ENCODE measurements at regions not wholly inside any gene's neighbourhood (a gene's known extent, or its start where the extent isn't known, plus 50 kb on each side); places are given as distances from the start of the nearest gene placed in this dataset.
"Not testable (repeated sequence)": the region's sequence is repeated elsewhere in the genome, so short reads cannot be mapped to it uniquely, and the experiment has no call there.

DNA sequence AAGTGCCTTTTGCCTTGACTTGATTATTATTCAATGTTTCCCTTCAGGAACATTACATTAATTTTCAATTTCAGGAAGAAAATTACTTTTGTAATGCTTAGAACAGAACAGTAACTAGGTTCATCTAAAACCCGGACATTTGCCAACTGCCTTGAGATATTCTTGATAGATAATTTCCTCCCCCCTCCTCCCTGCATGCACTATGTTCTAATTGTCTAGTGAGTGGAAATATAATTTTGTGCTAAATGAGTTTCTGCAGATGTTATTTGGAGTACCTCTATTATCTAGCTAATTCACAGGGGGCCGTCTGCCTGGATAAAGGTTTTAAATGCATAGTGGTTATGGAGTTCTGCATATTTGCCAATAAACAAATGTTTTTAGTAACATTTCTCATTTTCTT, 200.3 kb upstream of the SLC39A10 start:
- DNase-seq = no peak

DNA sequence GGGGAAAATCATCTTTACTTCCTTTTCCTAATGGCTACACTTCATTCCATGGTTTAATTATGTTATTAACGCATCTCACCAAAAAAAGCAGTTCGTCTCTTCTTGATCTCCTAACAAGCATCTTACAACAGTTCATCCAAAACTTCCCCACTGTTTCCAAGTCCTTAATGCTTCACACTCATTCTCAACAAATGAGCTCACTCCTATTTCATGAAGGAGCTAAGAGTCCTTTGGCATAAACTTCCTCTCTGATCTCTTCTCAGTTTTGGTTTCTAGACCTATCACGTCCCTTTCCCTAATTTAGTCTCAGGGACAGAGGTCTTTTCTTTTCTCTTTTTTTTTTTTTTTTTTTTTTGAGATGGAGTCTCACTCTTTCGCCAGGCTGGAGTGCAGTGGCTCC, 205.9 kb upstream of the SLC39A10 start:
- DNase-seq = no peak

DNA sequence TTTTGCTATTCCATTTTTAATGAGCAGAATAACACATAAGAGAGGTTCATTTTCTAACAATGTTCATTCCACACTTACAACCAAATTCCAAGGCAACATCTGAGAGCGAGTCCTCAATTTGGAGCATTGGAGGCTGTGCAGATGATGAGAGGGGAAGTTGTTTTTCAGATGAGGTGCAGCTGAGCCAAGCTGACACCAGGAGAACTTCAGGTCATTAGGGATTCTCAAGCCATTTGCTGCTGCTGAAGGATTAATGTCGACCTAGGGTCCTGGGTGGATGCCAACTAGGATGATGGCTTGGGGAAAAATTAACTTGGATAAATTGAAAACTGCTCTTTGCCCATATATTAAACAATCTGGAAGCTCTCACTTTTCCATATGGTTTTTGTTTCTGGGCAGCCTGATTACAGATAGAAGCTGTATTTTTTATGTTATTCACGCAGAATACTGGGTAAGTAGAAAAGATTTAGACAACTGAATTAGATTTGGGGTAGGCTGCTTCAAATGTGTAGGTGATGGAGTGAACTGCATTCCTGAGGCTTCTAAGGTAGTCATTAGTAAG, 206.4 kb upstream of the SLC39A10 start:
- DNase-seq = no peak

DNA sequence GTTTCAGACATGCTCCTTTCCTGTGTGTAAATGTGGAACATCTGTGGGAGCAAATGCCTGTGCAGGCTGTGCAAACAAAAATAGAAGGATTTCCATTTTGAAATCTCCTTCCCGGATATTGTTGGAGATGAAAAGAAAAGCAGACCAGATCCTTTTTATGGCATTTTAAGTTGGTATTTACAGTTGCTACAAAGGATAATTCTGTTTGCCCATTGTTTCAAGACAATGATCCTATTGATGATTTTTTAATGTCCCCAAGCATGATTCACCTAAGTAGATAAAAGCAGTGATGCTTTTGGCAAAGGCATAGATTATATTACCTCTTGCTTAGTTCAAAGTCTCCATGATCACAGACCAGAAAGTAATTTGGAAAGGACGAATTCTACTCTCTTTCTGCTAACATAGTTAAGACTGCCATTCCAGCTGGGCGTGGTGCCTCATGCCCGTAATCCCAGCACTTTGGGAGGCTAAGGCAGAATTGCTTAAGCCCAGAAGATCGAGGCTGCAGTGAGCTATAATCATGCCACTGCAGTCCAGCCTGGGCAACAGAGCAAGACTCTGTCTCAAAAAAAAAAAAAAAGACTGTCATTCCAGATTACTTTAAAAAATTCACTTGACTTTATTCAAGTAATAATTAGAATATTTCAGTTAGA, 209.6 kb upstream of the SLC39A10 start:
- no peak for DNase-seq

DNA sequence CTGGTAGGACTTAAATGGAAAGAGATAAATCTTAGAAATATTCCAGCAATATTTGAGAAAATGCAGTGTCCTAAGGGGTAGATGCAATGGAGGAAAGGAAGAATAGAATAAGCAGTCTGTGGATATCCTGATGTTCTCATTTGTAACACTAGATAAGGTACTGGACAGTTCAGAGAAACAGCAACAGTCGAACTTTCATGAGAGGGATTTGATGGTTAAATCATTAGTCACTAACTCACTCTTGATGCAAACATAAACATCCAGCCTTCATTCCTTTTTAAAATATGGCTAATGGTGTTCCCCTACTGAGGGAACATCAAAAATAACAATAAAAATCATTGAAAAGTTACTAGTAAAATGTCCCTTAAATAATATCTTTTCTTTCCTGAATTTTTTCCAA, 211.4 kb upstream of the SLC39A10 start:
- DNase-seq = no peak

DNA sequence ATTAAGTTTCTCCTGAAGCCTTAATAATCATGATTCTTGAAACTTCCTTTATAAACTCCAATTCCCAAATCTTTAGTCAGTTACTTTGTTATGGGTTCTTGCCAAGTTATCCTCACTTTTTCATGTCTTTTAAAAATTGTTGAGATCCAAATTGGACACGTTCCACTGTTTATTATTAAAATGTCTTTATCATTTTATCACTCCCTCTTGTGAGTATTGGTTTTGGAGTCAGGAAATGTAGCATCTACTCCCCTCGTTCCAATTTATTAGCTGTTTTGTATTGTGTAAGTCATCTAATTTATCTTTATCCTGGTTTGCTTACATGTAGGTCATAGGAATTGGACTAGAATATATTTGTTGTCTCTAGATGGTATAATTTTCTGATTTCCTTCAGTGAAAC, 213.1 kb upstream of the SLC39A10 start:
- no peak for DNase-seq

DNA sequence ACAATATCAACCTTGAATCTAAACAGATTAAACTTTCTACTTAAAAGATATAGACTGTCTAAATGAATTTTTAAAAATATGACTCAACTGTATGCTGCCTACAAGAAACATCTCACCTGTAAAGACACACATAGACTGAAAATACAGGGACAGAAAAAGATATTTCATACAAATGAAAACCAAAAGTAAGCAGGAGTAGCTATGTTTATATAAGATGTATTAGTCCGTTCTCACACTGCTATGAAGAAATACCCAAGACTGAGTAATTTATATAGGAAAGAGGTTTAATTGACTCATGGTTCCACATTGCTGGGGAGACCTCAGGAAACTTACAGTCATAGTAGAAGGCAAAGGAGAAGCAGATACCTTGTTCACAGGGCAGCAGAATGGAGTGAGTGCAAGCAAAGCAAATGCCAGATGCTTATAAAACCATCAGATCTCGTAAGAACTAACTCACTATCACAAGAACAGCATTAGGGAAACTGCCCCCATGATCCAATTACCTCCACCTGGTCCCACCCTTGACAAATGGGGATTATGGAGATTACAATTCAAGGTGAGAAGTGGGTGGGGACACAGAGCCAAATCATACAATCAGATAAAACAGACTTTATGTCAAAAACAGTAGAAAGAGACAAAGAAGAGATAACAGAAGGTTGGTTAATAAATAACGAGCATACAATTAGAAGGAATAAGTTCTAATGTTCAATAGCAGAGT, 214.4 kb upstream of the SLC39A10 start:
- no peak for DNase-seq

DNA sequence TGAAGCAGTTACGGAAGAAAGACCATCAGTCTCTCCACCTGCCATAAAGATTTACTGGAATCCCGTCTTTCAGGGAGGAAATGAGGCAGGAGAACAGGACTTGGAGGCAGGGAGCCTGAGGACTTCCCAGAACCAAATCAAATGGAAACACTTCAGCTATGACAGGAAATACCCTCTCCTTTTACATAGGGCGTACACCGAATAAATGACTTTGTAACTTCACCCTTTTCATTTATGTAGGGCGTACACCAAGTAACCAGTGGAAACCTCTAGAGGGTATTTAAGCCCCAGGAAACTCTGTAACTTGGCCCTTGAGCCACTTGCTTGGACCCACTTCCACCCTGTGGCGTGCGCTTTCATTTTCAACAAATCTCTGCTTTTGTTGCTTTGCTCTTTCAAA, 218.3 kb upstream of the SLC39A10 start:
- DNase-seq = no peak

DNA sequence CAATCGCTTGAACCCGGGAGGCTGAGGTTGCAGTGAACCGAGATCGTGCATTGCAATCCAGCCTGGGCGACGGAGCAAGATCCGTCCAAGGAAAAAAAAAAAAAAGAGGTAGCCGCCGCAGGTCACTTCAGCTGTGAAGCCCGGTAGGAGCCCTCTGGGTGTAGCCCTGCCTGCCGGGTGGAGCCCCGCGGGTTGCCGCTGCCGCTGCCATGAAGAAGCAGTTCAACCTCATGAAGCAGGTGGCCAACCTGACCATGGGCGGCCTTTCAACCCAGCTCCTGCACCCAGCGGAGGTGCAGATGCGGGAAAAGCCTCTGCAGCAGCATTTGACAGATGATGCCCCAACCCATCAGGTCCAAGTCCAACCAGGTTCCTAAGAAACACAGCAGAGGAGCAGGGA, 219.5 kb upstream of the SLC39A10 start:
- DNase-seq = no peak

DNA sequence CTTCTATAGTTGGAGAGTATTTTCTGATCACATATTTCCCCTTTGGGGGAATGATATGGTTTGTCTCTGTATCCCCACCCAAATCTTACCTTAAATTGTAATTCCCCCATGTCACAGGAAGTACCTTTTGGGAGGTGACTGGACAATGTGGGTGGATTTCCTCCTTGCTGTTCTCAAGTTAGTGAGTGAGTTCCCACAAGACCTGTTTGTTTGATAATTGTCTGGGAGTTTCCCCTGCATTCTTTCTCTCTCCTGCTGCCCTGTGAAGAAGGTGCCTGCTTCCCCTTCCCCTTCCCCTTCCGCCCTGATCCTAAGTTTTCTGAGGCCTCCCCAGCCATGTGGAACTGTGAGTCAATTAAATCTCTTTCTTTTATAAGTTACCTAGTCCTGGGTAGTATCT, 222.7 kb upstream of the SLC39A10 start:
- no peak for DNase-seq

DNA sequence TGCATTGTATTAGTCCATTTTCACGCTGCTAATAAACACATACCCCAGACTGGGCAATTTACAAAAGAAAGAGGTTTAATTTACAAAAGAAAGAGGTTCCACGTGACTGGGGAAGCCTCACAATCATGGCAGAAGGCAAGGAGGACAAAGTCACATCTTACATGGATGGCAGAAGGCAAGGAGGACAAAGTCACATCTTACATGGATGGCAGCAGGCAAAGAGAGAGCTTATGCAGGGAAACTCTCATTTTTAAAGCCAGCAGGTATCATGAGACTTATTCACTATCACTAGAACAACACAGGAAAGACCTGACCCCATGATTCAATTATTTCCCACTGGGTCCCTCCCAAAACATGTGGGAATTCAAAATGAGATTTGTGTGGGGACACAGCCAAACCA, 223.3 kb upstream of the SLC39A10 start:
- not testable (repeated sequence) for DNase-seq

DNA sequence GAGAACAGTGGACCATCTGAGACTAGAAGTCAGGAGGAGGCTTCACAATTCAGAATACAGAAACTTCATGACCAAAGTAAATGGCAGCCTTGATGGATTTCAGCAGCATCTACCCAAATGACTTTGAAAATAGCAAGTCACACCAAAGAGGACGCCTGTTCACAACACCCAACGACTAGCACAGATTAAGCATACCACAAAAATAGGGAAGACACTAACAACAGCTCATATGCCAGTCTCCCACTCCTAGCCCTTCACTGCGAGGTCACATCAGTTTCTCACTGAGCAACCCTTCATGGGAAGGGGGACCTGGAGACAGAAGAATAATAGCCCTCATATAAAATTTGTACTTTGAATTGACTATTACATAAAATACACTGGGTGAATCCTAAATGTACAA, 228.4 kb upstream of the SLC39A10 start:
- no peak for DNase-seq

DNA sequence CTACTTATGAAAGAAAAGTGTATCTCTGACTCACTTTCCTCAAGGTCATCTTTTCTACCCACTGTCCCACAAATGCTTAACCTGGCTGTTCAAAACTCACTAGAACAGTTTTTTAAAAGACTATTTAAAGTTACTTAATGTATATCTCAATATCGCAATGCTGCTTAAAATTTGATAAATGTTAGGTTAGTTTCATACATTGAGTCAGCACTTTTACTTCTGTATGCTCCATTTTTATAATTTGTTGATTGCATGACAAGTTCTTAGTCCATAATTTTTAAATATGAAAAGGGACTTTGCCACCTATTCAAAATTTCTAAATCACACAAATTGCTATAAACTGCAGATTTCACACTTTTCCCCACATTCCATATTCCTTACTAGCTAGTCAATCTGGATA, 231.7 kb upstream of the SLC39A10 start:
- DNase-seq = no peak

DNA sequence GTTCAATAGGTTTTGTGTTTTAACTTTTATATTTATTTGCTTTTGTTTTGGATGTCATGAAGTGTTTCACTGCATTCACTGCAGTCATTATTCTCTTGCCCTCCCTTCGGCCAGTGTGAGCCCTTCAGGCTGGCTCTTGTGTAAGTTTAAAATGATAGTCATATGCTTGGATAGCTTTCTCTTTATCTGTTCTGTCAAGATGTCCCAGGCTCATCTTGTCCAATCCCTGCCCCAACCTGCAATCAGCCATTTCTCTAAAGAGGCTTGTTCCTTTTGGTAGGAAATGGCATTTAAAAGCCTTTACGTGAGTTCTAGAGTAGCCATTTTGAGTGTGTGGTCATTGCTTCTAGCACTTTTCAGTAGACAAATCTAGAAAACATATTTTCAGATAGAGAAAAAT, 238.0 kb upstream of the SLC39A10 start:
- DNase-seq = no peak

DNA sequence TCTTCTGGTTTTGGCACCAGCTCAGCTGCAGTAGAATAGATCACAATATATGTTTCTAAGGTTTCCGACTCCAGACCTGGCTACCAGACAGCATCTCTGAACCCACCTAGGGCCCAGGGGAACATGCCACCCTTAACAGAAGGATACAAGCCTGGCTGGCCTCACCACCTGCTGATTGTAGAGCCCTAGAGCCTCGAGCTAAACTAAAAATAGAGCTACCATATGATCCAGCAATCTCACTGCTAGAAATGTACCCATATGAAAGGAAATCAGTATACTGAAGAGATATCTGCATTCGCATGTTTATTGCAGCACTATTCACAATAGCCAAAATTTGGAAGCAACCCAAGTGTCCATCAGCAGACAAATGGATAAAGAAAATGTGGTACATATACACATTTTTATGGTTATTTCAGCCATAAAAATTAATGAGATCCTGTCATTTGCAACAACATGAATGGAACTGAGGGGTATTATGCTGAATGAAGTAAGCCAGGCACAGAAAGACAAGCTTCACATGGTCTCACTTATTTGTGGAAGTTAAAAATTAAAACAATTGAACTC, 242.4 kb upstream of the SLC39A10 start:
- DNase-seq = no peak

DNA sequence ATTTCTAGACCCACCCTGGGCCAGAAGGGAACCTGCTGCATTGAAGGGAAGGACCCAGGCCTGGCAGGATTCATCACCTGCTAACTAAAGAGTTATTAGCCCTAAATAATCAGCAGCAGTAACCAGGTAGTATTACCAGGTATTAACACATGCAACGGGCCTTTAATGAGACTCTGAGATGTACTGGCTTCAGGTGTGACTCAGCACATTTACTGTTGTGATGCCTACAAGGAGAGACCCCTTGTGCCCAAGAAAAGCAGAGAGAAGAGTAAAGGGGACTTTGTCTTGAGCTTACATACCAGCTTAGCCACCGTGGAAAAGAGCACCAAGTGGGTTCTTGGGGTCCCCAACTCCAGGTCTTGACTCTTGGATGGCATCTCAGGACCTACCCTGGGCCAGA, 243.1 kb upstream of the SLC39A10 start:
- no peak for DNase-seq

DNA sequence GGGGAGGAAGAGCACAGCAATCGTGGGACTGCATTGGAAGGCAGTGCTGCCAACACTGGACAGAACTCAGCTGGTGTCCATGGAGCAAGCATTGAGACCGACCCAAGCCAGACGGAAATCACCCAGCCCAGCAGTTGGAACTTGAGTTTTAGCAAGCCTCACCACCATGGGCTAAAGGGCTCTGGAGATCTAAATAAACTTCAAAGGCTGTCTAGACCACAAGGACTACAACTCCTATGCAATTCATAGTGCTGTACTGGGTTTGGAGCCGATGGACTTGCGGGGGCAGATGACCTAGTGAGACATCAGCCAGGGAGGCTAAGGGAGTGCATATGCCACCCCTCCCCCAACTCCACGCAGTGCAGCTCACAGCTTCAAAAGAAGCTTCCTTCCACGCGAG, 243.6 kb upstream of the SLC39A10 start:
- no peak for DNase-seq

DNA sequence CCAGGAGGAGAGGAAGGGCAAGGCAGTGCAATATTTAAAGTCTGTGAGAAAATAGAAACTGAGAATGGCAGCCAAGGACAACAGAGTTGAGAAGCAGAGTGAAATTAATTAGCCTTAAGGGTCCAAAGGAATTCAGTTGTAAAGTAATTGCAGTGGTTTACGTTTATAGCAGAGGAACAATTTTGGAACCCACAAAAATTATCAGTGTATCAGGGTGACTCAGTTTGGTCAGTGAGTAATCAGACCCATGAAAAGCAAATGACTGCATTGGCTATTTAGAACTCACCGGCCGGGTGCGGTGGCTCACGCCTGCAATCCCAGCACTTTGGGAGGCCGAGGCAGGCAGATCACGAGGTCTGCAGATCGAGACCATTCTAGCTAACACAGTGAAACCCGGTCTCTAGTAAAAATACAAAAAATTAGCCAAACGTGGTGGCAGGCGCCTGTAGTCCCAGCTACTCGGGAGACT, 245.8 kb upstream of the SLC39A10 start:
- DNase-seq = no peak

DNA sequence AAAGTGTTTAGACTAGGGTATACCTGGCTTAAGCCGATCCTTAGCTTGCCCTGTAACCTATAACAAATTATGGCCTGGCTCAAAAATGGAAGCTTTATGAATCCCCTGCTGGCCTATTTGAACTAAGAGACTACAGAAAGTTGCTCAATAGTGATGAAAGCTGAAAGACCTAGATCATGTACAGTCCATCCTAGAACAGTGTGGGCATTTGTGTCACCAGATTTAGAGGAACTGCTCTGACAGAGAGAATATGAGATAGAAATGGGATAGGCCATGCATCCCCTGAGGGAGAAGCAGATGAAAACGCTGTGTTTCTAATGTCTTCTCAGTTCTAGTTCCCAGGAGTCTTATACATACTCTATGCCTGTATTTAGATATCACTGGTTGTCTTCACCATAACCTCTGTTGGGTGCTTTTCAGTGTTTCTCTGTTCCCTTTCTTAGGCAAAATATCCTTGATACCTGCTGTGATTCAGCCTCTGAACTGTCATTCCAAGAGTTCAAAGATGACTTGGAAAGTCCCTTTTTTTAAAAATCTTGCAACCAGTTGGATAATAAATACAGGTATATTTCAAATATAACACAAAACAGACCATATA, 246.9 kb upstream of the SLC39A10 start:
- no peak for DNase-seq

DNA sequence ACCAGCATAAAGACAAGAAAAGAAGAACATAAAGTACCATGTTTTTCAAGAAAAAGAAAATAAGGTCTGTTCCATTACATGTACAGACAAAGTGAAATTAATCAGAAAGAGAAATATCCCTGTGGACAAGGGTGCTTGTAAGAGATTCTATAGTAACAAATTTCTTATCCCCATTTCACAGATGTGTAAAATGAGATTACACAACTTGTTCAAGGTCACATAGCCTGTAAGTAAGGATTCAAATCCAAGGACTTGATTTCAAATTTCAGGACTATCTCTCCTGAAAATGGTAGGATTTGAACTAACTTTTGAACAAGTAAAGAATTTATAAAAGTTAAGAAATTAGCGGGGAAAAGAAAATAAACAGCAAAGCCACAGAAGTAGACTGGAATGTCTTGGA, 248.2 kb upstream of the SLC39A10 start:
- DNase-seq = no peak

DNA sequence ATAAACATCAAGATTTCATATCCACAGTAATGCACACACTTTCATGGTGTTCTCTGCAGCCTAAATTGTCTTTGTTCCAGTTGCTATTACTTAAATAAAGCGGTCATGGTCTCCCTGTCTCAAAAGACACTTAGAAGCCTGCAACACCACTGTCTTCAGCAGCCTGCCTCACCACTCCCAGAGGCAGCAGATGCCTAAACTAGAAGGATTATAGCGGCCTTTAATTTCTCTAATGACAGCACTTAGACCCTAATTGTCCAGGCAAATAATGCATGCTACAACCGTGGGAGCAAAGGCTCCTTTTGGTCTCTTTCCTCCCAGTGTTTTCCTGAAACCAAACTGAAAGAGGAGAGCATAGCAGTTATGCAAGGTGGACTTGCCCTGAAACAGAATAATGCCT, 248.8 kb upstream of the SLC39A10 start:
- DNase-seq = no peak

DNA sequence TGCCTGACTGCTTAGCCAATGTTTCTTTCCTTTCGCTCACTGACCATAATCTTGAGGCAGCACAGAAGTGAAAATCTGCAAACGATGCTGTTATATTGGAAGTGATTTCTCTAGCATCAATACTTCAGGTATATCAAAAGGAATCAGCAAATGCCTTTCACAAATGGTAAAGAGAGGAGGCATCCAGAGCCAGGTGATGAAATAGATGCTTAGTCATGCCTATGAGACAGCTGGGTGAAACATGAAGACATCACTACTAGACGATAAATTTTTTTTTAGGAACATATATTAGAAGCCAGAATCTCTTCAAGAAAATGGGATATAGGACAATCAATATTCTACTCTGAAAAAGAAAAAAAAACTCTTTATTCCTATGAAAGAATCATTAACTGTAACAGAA, 249.2 kb upstream of the SLC39A10 start:
- DNase-seq = no peak

DNA sequence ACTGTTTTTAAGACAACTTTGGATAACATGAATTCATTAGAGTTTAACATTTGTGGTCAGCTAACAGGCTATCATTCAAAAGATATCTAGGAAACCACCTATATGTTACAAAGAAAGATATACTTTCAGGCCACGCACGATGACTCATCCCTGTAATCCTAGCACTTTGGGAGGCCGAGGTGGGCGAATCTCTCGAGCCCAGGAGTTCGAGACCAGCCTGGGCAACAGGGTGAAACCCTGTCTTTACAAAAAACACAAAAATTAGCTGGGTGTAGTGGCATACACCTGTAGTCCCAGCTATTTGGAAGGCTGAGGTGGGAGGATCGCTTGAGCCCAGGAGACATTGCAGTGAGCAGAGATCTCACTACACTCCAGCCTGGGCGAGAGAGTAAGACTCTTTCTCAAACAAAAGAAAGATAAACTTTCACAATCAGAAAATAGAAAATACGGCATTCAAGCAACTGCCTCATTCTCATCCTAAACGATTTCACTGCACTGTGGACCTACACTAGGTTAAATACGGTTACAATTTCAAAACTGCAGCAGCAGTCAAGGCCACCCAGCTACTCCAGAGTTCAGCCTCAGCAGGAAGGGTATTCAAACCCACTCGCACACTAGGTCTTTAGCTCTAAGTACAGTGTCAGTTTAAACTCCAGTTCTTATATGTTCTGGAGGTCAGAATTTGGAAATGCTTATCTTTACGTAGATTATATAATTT, 250.0 kb upstream of the SLC39A10 start:
- no peak for DNase-seq
